A549 (cell line): ENCODE measurements at regions not wholly inside any gene's neighbourhood (a gene's known extent, or its start where the extent isn't known, plus 50 kb on each side); places are given as distances from the start of the nearest gene placed in this dataset.

ENCODE experiments used
- ATAC-seq, 2 experiments: fragments of 200-7000 bp in 1 of 2; fragments of >200 bp in 1 of 2; cut with Nextera tagmentation in 1 of 2; cut with Tn5 transposase in 1 of 2; 3 replicates each; pipeline versions ENCODE4 v1.8.0 to v1.9.1; 2018 to 2020; ENCODE audit warnings: mild to moderate bottlenecking in 1 of 2, moderate library complexity in 1 of 2
- CTCF ChIA-PET: fragments of 300-600 bp; sonication (Branson Sonifier 250); formaldehyde crosslinking; extraction: SDS; loops from one replicate; lab custom pipeline; 2021; ENCODE audit warnings: antibody characterized with exemption, inconsistent platforms; lab: Yijun Ruan, JAX
- POLR2A ChIA-PET: fragments of 350-600 bp; formaldehyde crosslinking; extraction: SDS; loops from one replicate; lab custom pipeline; 2021; ENCODE audit warnings: antibody characterized with exemption, inconsistent platforms; lab: Yijun Ruan, JAX
- DNase-seq, 2 experiments: peaks; one replicate each; pipeline versions ENCODE4 v3.0.0 to v3.0.0-alpha.2; 2011 to 2016; ENCODE audit warnings: low read depth in 1 of 2, low spot score in 1 of 2
- FAIRE-seq: peaks from 2 replicates; lab custom pipeline; 2011; peaks lifted over from hg19 to GRCh38; lab: Jason Lieb, UNC
- H3K27ac ChIP-seq, 2 experiments: fragments of >200 bp; sonication (Bioruptor Twin); formaldehyde crosslinking; 3 replicates each; pipeline ENCODE4 v1.5.1; 2016 to 2017
- H3K4me1 ChIP-seq: fragments of >200 bp; sonication (Bioruptor Twin); formaldehyde crosslinking; 3 replicates; pipeline ENCODE4 v1.6.1; 2016
- H3K4me2 ChIP-seq: fragments of >200 bp; sonication (Bioruptor Twin); formaldehyde crosslinking; 3 replicates; pipeline ENCODE4 v1.6.1; 2016
- H3K4me3 ChIP-seq: fragments of >200 bp; sonication (Bioruptor Twin); formaldehyde crosslinking; 3 replicates; pipeline ENCODE4 v1.5.1; 2016
- H3K9me3 ChIP-seq: fragments of >200 bp; sonication (Bioruptor Twin); formaldehyde crosslinking; 3 replicates; pipeline ENCODE4 v1.6.1; 2016
- CEBPB ChIP-seq, 2 experiments: fragments of >200 bp in 1 of 2; sonication (Bioruptor Twin) in 1 of 2; formaldehyde crosslinking in 1 of 2; IDR thresholded peaks; 2 replicates each; pipeline ENCODE4 v1.6.1; 2012 to 2016
- EHF ChIP-seq: fragments of 250-450 bp; sonication (Bioruptor Pico); IDR thresholded peaks from 2 replicates; pipeline ENCODE4 v1.5.0; 2020; ENCODE audit warnings: mild to moderate bottlenecking
- EHMT2 ChIP-seq: fragments of 200-600 bp; sonication (generic); IDR thresholded peaks from 2 replicates; pipeline ENCODE4 v1.6.1; 2016; ENCODE audit warnings: antibody characterized with exemption, low read depth, mild to moderate bottlenecking, moderate library complexity
- ELK1 ChIP-seq: fragments of 150-350 bp; IDR thresholded peaks from 2 replicates; pipeline ENCODE4 v1.6.1; 2014; ENCODE audit warnings: low read depth, mild to moderate bottlenecking, low read length
- EP300 ChIP-seq, 2 experiments: fragments of >200 bp; sonication (Bioruptor Twin); formaldehyde crosslinking; IDR thresholded peaks; 2 replicates in 1 of 2; 3 replicates in 1 of 2; pipeline ENCODE4 v1.6.1; 2016 to 2017
- FOXS1 ChIP-seq: fragments of 250-450 bp; sonication (Bioruptor Pico); IDR thresholded peaks from 2 replicates; pipeline ENCODE4 v1.5.0; 2020; ENCODE audit warnings: mild to moderate bottlenecking, moderate library complexity
- HOXB5 ChIP-seq: fragments of 250-450 bp; sonication (Bioruptor Pico); IDR thresholded peaks from 2 replicates; pipeline ENCODE4 v1.5.0; 2020; ENCODE audit warnings: mild to moderate bottlenecking, moderate library complexity
- JUNB ChIP-seq: fragments of >200 bp; sonication (Bioruptor Twin); formaldehyde crosslinking; IDR thresholded peaks from 2 replicates; pipeline ENCODE4 v1.6.1; 2016
- KDM5A ChIP-seq: fragments of 200-600 bp; sonication (generic); IDR thresholded peaks from 2 replicates; pipeline ENCODE4 v1.6.1; 2016; ENCODE audit warnings: antibody characterized with exemption, mild to moderate bottlenecking
- MAZ ChIP-seq: fragments of 150-350 bp; IDR thresholded peaks from 2 replicates; pipeline ENCODE4 v1.6.1; 2014; ENCODE audit warnings: antibody characterized with exemption, low read depth, low read length, borderline replicate concordance
- NFE2L2 ChIP-seq: fragments of 150-350 bp; conservative IDR thresholded peaks from 2 replicates; pipeline ENCODE4 v1.6.1; 2014; ENCODE audit warnings: low read length
- POLR2AphosphoS2 ChIP-seq: conservative IDR thresholded peaks from 2 replicates; pipeline ENCODE4 v1.6.1; 2012; ENCODE audit warnings: low read length, improper control_type of control experiment, inconsistent platforms
- RAD21 ChIP-seq, 2 experiments: fragments of >200 bp in 1 of 2; sonication (Bioruptor Twin) in 1 of 2; formaldehyde crosslinking in 1 of 2; IDR thresholded peaks in 1 of 2; conservative IDR thresholded peaks in 1 of 2; 2 replicates in 1 of 2; 3 replicates in 1 of 2; pipeline ENCODE4 v1.6.1; 2012 to 2018; ENCODE audit warnings: inconsistent platforms in 1 of 2
- REST ChIP-seq: fragments of 200-600 bp; sonication (generic); IDR thresholded peaks from 2 replicates; pipeline ENCODE4 v1.6.1; 2016; ENCODE audit warnings: antibody characterized with exemption, mild to moderate bottlenecking, moderate library complexity
- SREBF2 ChIP-seq: fragments of 450-650 bp; IDR thresholded peaks from 2 replicates; pipeline ENCODE4 v1.6.1; 2014; ENCODE audit warnings: mild to moderate bottlenecking, moderate library complexity
- WGBS: methylation state at CpG from one replicate; pipeline ENCODE4 v1.1.6; 2017; ENCODE audit errors: missing lambda C conversion rate; 5-methylcytosine and 5-hydroxymethylcytosine counted together

GRCh38 chrX:14083783-14084182 lies 54.1 kb upstream of the GEMIN8 start:
- TF ChIP-seq NFE2L2 = no peak
- TF ChIP-seq POLR2AphosphoS2 = no peak
- TF ChIP-seq JUNB = no peak
- TF ChIP-seq HOXB5 (CRISPR knock-in tag) = no peak
- TF ChIP-seq EHMT2 = no peak
- TF ChIP-seq MAZ = no peak
- no peak for TF ChIP-seq RAD21 (conservative IDR thresholded peaks at IDR 0.05 in 1 of 2, IDR thresholded peaks at IDR 0.05 in 1 of 2)
- TF ChIP-seq CEBPB (IDR thresholded peaks at IDR 0.05) = no peak
- TF ChIP-seq ELK1 = no peak
- TF ChIP-seq, all 56 proteins: peak for 0
- peak; percentile 18 for FAIRE-seq
- POLR2A ChIA-PET = no interaction called here

GRCh38 chrX:14079891-14080430 lies 50.3 kb upstream of the GEMIN8 start:
- H3K9me3 ChIP-seq = no peaks in the 10 kb centered on the region
- TF ChIP-seq KDM5A (no peak), FOXS1 (CRISPR knock-in tag) (no peak), REST (no peak), NFE2L2 (no peak), SREBF2 (no peak), CEBPB (IDR thresholded peaks at IDR 0.05) (no peak), EHF (CRISPR knock-in tag) (no peak), EP300 (IDR thresholded peaks at IDR 0.05) (no peak)
- H3K4me2 ChIP-seq = no peak overlapping the region
- FAIRE-seq = no peak
- POLR2A ChIA-PET = no interaction called here
- H3K4me1 ChIP-seq = no peaks in the 10 kb centered on the region
- H3K4me3 ChIP-seq = no peak overlapping the region
- CTCF ChIA-PET = no interaction called here
- DNase-seq = no peak
- ATAC-seq = no peak
- no peak overlapping the region for H3K27ac ChIP-seq
- 35% methylated on average over 2 of the region's 2 CpGs for WGBS

More at GRCh38 chrX:14083783-14084182, 54.1 kb upstream of the GEMIN8 start:
- ATAC-seq (no peak), DNase-seq (no peak)
- H3K4me2 ChIP-seq = no peak overlapping the region
- H3K4me3 ChIP-seq = no peak overlapping the region
- H3K4me1 ChIP-seq = no peaks in the 10 kb centered on the region
- no peaks in the 10 kb centered on the region for H3K9me3 ChIP-seq
- CTCF ChIA-PET = no interaction called here
- no peak overlapping the region for H3K27ac ChIP-seq
